Medulla oblongata (tissue), 1 donor: ENCODE measurements at regions not wholly inside any gene's neighbourhood (a gene's known extent, or its start where the extent isn't known, plus 50 kb on each side); places are given as distances from the start of the nearest gene placed in this dataset.
"Not testable (repeated sequence)": the region's sequence is repeated elsewhere in the genome, so short reads cannot be mapped to it uniquely, and the experiment has no call there.

Experiments used
- DNase-seq: peaks from one replicate; pipeline ENCODE4 v3.0.0-alpha.2; 2015; ENCODE audit errors: extremely low spot score

DNA sequence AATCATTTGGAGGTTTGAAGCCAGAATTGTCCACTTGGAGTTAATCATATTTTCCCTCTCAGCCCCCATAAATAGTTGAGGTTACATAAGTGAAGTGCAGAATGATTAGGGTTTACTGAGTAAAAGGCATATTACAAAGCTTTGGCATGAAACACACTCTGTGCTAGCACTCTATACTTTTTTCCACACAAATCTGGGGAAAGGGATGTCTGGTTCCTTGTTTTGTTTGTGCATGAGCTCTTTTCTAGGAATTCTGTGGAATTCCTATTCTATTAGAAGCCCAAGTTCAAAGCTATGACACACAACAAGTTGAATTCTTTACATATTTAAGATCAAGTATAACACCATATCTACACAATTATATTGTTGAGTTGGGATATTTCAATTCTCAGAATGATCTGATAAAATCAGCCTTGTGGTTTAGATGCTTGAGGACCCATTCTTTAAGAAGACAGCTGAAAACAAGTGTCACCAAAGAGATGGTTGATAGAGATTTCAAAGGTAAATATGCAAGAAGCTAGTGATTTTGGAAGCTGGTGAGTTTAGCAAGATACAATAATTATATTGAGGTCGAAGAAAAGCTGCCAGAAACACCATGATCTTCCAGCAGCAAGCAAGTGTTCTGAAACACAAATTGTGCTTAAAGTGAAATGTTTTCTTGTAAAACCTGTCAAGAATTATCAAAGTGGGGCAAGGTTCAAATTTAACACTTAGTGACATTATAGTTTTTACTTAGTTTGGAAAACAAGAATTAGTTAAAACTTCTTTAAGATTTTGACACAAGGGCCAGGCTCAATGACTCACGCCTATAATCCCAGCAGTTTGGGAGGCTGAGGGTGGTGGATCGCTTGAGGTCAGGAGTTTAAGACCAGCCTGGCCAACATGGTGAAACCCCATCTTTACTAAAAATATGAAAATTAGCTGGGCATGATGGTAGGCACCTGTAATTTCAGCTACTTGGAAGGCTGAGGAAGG is 122.6 kb downstream of the INHBA start:
- no peak for DNase-seq

DNA sequence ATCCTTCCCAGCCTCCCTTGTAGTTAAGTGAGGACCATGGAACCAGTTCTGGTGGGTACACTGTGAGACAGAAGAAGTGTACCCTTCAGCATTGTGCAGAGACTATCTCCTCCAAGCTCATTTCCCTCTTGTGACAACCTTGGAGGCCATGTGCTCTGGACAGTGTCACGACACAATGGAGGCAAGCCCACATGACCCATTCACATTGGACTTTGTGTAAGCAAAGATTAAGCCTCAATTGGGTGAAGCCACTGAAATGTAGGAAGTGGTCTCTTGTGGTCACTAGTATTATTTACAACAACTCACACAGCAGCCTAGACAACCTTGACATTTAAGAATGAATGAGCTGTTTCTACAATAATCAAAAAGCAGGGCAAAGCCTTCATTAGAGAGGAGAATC is 124.2 kb downstream of the INHBA start:
- no peak for DNase-seq

GRCh38 chr7:41576166-41576565 is 126.7 kb downstream of the INHBA start:
- no peak for DNase-seq

DNA sequence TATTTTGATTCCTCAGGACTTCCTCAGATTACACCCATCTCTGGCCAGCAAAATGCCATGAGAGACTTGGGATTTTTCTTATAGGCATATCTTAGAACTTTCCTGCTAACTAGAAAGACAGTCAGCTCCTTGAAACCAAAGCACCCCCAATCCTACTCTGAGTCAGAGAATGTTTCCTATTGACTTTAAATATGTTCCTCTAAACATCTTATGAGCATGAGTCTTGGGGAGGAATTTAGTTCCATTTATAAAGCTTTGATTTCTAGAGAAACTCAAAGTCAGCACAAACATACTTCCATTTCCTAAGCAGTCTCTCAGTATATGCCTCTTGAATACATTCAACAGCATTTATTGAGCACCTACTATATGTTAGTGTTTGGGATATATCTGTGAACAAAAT is 128.5 kb downstream of the INHBA start:
- no peak for DNase-seq

GRCh38 chr7:41573862-41574261 is 129.0 kb downstream of the INHBA start:
- no peak for DNase-seq

DNA sequence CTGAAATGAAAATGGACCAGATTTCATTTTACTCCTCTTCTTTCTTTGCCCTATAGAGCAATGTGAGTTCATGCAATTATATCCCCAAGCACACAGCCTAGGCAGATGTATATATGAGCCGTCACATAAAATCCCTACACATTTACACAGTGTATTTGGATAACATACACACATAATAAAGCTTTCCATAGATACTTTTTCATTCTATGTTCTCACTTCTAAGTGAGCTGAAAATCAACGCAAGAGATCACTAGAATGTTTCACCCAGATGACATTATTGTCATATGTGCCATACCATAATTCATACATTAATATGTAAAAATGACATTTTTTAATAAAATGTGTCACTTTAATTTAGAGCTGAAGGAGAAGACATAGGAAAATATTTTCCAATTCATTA is 129.4 kb downstream of the INHBA start:
- no peak for DNase-seq

DNA sequence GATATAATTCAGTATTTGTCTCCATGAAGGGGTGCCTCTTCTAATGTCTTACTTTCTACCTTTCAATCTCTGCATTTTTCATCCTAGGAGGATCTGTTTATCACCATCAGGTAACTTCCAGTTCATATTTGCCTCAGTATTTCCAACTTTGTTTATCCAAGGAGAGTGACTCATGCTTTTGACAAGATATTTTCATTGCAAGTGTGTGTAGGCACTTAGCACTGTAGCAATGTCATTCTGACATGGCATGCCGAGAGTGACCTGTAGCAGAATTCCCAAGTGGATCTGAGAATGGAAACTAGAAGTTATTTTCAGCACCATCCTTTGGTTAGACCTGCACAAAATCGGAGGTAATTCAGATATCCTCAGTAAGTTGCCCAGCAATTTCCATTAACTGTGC is 129.9 kb downstream of the INHBA start:
- no peak for DNase-seq

- DNase-seq, result no peak
These were observed 131.3 kb downstream of the INHBA start for GRCh38 chr7:41571573-41571972.

GRCh38 chr7:41570766-41571165 is 132.1 kb downstream of the INHBA start:
- no peak for DNase-seq

DNA sequence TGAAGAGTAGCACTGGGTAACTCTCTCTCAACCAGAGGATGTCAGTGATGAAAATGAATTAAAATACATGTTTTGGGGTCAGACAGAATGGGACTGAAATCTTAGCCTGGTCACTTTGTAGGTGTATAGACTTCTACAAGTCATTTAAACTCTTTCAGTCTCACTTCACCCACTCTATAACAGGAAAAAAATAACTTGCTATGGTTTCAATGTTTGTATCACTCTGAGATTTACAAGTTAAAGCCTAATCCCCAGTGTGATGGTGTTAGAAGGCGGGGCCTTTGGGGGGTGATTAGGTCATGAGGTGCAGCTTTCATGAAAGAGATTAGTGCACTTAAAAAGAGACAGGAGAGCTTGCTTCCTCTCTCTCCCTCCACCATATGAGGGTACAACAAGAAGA is 134.8 kb downstream of the INHBA start:
- DNase-seq, result no peak

- no peak for DNase-seq
These were observed 135.2 kb downstream of the INHBA start for GRCh38 chr7:41567731-41568114.

DNA sequence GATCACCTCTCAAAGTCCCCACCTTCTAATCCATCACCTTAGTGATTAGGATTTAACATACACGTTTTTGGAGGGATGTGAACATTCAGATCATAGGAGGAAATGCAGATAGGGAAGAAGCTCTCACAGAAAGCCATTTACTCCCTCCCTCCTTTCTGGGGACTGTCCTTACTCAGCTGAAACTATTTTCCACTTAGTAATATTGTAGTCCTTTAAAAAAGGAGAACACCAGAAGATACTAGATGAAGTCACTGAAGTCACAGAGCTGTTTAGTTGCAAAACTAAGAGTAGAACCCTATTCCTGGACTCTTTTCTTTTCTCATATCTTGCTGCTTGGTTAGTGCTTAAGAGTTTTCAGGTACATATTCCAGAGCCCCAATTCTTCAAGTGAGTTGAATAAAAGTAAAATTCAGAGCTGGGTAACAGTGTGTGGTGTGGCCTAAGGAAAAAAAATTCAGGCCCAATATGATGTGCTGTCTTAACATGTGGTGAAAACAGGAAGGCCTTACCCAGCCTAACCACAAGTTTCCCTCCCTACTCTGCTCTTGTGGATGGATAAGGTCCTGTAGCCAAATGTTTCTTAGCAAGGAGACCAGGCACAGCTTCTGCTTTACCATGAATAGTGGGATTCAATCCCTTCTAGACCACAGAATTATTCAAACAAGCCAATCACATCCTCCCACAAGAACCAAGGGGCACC is 135.7 kb downstream of the INHBA start:
- DNase-seq, result peak; percentile 11

DNA sequence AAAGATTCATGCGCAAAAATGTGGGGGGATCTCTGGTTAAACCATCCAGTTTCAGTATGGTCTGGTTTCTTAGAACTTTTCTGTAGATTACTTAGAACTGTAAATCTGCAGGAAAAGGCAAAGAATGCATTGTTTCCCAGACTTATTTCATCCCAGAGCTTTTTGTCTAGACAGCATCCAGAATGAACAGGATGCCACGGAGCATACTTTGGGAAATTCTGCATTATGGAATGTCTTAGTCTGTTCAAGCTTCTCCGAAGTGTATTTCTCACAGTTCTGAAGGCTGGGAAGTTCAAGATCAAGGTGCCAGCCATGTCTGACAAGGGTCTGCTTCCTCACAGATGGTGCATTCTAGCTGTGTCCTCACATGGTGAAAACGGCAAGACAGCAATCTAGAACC is 136.3 kb downstream of the INHBA start:
- no peak for DNase-seq

DNA sequence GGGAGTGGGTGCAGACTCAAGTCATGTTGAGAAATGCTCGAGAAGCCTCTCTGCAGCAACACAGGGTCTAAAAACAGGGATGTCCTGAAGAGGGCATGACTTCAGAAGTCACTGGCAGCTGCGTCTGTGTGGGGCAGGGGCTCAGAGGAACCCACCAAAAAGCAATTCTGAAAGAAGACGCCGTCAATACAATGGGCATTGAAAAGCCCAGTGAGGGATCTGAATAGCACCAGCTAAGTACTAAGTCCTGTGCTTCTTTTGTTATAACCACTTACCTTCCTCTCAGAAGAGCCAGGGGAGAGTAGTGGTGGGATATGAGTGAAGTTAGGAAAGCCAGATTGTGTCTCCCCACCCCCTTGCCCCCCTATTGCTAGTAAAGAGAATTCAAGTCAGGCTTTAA is 137.2 kb downstream of the INHBA start:
- no peak for DNase-seq

DNA sequence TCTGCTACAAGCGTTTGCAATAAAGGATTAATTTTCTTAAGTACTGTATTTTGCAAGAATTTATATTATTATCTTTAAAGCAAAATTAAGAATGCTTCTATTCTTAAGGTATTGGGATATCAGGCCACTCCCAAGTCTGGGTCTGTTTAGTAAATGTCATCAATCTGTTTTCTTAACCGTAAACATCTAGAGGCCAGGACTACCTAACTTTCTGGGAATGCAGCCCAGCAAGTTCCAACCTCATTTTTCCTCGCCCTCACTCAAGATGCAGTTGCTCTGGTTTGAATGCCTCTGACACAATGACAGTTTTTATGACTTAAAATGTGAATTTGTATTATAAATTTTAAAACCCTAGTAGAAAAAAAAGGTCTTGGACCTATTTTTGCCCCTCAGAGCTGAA is 143.5 kb downstream of the INHBA start:
- DNase-seq, result no peak

DNA sequence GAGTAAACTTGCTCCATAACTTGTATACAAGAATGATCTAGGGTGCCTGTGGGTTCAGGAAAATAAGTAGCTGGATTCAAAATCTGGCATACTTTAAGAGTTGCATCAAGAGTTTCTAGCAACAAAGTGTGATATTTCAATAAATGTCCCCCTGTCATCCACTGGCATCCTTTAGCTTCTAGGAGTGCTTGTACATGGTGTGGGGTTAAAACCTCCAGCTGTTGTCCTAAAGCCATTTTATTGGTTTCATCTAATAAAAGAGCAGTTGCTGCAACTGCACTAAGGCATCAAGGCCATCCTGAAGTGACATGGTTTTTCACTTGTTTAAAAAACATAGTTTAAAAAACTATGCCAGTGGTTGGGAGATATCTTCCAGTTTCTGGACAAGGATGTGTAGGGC is 148.4 kb downstream of the INHBA start:
- no peak for DNase-seq

GRCh38 chr7:41550046-41550445 is 152.8 kb downstream of the INHBA start:
- not testable (repeated sequence) for DNase-seq

- no peak for DNase-seq
These were observed 158.6 kb downstream of the INHBA start for GRCh38 chr7:41544241-41544640.

- no peak for DNase-seq
These were observed 162.3 kb downstream of the INHBA start for GRCh38 chr7:41540601-41541000.

DNA sequence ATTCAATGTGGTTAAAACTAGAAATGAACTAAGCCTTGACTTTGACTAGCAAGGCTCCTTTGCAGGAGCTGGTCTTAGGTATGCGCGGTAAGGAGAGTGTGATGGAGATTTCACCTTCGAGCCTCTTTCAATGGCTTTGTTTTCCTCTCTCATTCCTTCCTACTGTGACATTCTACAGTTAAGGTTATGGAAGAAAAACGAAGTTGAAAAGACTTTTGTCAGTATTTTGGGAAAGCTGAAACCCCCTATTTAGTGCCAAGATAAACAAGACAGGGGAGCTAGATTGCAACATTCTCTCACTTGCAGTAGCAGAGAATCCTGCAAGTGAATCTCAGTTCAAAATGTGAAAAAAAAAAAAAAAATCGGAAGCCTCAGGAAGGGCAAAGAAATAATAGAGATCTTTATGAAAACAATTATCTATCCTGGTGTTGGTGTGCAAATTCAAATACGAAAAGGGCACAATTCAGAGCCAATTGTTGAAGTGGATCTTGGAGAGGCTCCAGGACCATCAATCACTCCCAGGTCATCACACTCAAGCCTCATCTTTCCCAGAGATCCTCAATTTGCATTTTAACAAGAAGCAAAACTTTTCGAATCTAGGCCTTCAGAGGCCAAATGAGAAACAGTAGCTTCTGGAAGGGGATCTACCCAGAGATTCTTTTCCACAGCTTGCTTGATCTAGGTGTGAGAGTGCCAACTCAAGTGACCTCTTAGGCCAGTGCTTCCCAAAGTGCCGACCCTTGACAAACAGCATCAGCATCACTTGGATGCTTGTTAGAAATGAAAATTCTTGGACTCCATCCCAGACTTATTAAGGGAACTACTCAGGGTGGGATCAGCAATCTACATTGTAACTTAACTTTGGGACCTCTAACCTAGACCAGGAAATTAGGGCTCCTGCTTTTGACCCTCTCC is 163.8 kb downstream of the INHBA start:
- DNase-seq, result no peak

DNA sequence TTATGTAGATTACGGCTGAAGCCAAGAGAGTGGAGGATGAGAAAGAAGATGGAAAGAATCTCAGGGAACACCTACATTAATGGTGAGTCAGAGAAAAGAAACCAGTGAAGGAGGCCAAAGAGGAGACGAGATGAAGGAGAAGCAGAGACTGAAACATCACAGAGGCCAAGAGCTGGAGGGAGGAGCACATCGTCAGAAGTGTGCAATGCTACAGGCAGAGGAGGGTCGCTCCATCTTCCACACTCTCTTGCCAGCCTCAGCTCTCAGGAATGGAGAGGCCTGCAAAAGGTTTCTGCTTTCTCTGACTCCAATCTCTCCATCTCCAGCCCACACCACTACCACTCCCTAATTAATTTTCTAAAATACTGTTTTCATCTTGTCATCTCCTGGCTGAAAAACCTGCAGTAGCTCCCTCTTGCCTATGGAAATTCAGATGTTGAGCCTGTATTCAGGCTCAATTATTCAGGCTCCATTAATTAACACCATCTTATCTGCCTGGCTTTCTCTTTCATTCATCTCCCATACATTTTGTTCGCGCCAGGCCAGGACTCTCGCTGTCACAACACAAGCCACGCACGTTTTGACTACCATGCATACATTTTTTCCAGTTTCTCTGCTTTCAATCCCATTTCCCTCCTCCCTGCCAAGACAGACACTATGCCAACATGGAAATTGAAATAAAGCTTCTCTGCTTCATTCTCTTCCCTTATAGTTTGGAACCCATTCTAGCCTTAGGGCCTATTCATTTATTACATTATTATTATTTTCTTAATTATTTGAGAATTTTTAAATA is 165.8 kb downstream of the INHBA start:
- no peak for DNase-seq
